Hepatocyte (in vitro differentiated cells): ENCODE measurements at regions not wholly inside any gene's neighbourhood (a gene's known extent, or its start where the extent isn't known, plus 50 kb on each side); places are given as distances from the start of the nearest gene placed in this dataset.

Experiments
- DNase-seq: peaks from one replicate; pipeline ENCODE4 v3.0.0-alpha.2; 2016; ENCODE audit warnings: low spot score
- H2AFZ ChIP-seq: fragments of 200-600 bp; sonication (generic); 2 replicates; pipeline ENCODE4 v1.6.0; 2016; ENCODE audit warnings: antibody characterized with exemption, mild to moderate bottlenecking
- H3K27ac ChIP-seq: fragments of 200-600 bp; sonication (generic); 2 replicates; pipeline ENCODE4 v1.5.1; 2016; ENCODE audit warnings: mild to moderate bottlenecking
- H3K27me3 ChIP-seq: fragments of 200-600 bp; sonication (generic); 2 replicates; pipeline ENCODE4 v1.6.1; 2016
- H3K36me3 ChIP-seq: fragments of 200-600 bp; sonication (generic); replicated peaks from 2 replicates; pipeline ENCODE4 v1.5.1; 2016; ENCODE audit warnings: low read depth; ENCODE audit not compliant: insufficient read depth
- H3K4me1 ChIP-seq: fragments of 200-600 bp; sonication (generic); 2 replicates; pipeline ENCODE4 v1.5.1; 2016; ENCODE audit warnings: mild to moderate bottlenecking, moderate library complexity; ENCODE audit not compliant: insufficient read depth
- H3K4me2 ChIP-seq: fragments of 200-600 bp; sonication (generic); 2 replicates; pipeline ENCODE4 v1.6.0; 2016
- H3K4me3 ChIP-seq: fragments of 200-600 bp; sonication (generic); 2 replicates; pipeline ENCODE4 v1.5.1; 2016; ENCODE audit warnings: mild to moderate bottlenecking
- H3K79me2 ChIP-seq: fragments of 200-600 bp; sonication (generic); 2 replicates; pipeline ENCODE4 v1.6.0; 2017; ENCODE audit warnings: mild to moderate bottlenecking
- H3K9me2 ChIP-seq: fragments of 200-600 bp; sonication (generic); replicated peaks from 2 replicates; pipeline ENCODE4 v1.6.0; 2017; ENCODE audit warnings: mild to moderate bottlenecking; ENCODE audit not compliant: insufficient read depth
- H3K9me3 ChIP-seq: fragments of 200-600 bp; sonication (generic); 2 replicates; pipeline ENCODE4 v1.5.1; 2016; ENCODE audit warnings: low read depth, mild to moderate bottlenecking
- H4K20me1 ChIP-seq: fragments of 200-600 bp; sonication (generic); 2 replicates; pipeline ENCODE4 v1.6.0; 2016; ENCODE audit warnings: mild to moderate bottlenecking; ENCODE audit not compliant: insufficient read depth, poor library complexity, severe bottlenecking
- CTCF ChIP-seq: fragments of 200-600 bp; sonication (generic); IDR thresholded peaks from 2 replicates; pipeline ENCODE4 v1.5.1; 2016; ENCODE audit warnings: antibody characterized with exemption, mild to moderate bottlenecking; ENCODE audit not compliant: poor library complexity
- EZH2 ChIP-seq: fragments of 200-600 bp; sonication (generic); IDR thresholded peaks from 2 replicates; pipeline ENCODE4 v1.6.1; 2016; ENCODE audit warnings: antibody characterized with exemption, mild to moderate bottlenecking, borderline replicate concordance
- EZH2phosphoT487 ChIP-seq: fragments of 200-600 bp; sonication (generic); IDR thresholded peaks from one replicate; pipeline ENCODE4 v1.6.1; 2018; ENCODE audit warnings: antibody characterized with exemption, mild to moderate bottlenecking, low read depth, moderate library complexity; ENCODE audit not compliant: unreplicated experiment, severe bottlenecking
- WGBS: methylation state at CpG from one replicate; pipeline ENCODE4 v1.1.6; 2016; ENCODE audit warnings: low lambda C conversion rate; ENCODE audit errors: missing lambda C conversion rate; 5-methylcytosine and 5-hydroxymethylcytosine counted together

GRCh38 chr12:19885093-19885812 is 446.0 kb downstream of the AEBP2 start:
- Histone ChIP-seq H4K20me1 (no peaks in the 10 kb centered on the region), H3K36me3 (no peaks in the 10 kb centered on the region), H3K4me2 (no peak overlapping the region), H3K9me3 (no peaks in the 10 kb centered on the region), H3K79me2 (no peaks in the 10 kb centered on the region), H3K27me3 (no peaks in the 10 kb centered on the region), H3K27ac (no peak overlapping the region), H3K4me1 (peaks cover 16% of the 10 kb centered on the region), H2AFZ (no peak overlapping the region), H3K4me3 (no peak overlapping the region), H3K9me2 (no peaks in the 10 kb centered on the region)
- 91% methylated on average over 8 of the region's 8 CpGs for WGBS
- TF ChIP-seq EZH2 (no peak), EZH2phosphoT487 (no peak), CTCF (no peak)
- DNase-seq = no peak

- Histone ChIP-seq H3K4me2 (peak overlapping the region; percentile 21), H3K4me3 (no peak overlapping the region), H3K4me1 (peaks cover 16% of the 10 kb centered on the region), H3K36me3 (no peaks in the 10 kb centered on the region), H3K27ac (peak overlapping the region; percentile 53), H3K9me2 (no peaks in the 10 kb centered on the region), H3K27me3 (no peaks in the 10 kb centered on the region), H2AFZ (no peak overlapping the region), H4K20me1 (no peaks in the 10 kb centered on the region), H3K79me2 (no peaks in the 10 kb centered on the region), H3K9me3 (no peaks in the 10 kb centered on the region)
- TF ChIP-seq CTCF (no peak), EZH2phosphoT487 (no peak), EZH2 (no peak)
- whole genome bisulfite sequencing = 67% methylated on average over 4 of the region's 4 CpGs
- no peak for DNase-seq
These were observed 446.8 kb downstream of the AEBP2 start for GRCh38 chr12:19886065-19886464.

GRCh38 chr12:19886639-19887064 is 447.4 kb downstream of the AEBP2 start:
- 35% methylated on average over 5 of the region's 5 CpGs for WGBS
- Histone ChIP-seq H3K9me3 (no peaks in the 10 kb centered on the region), H3K27me3 (no peaks in the 10 kb centered on the region), H3K4me2 (peak overlapping the region; percentile 21), H3K79me2 (no peaks in the 10 kb centered on the region), H3K4me1 (peaks cover 16% of the 10 kb centered on the region), H3K36me3 (no peaks in the 10 kb centered on the region), H4K20me1 (no peaks in the 10 kb centered on the region), H3K27ac (peak overlapping the region; percentile 53), H2AFZ (no peak overlapping the region), H3K4me3 (no peak overlapping the region), H3K9me2 (no peaks in the 10 kb centered on the region)
- DNase-seq = no peak
- TF ChIP-seq EZH2 = no peak
- TF ChIP-seq CTCF = no peak
- TF ChIP-seq EZH2phosphoT487 = no peak
